ENCODE measurements at regions not wholly inside any gene's neighbourhood (a gene's known extent, or its start where the extent isn't known, plus 50 kb on each side); places are given as distances from the start of the nearest gene placed in this dataset.
"Not testable (repeated sequence)": the region's sequence is repeated elsewhere in the genome, so short reads cannot be mapped to it uniquely, and the experiment has no call there.

DNA sequence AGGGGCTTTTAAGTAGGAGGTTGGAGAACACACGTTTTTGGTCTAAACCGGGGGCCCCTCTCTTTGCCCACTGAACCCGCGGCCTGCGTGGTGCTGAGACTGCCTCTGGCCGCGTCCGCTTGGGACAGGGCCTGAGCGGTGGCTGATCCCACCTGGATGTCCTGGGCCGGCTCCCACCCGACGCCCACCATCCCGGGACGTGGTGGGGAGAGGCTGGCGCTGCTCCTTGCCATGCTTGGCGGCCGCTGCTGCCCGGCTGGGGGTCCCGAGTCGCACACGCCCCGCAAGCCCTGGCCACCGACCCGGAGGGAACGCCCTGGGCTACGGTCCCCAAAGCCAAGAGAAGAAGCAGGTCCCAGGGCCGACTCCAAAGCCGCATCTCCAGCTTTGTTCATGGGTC lies 130.1 kb downstream of the POTEM start:
- H3K27ac Mint-ChIP-seq; H3K4me3 Mint-ChIP-seq; H3K4me1 Mint-ChIP-seq; H3K27me3 Mint-ChIP-seq (ENCODE audit: low read depth); H3K36me3 Mint-ChIP-seq: not testable (repeated sequence)
- peak in 1 of 2 experiments; percentile 28 for DNase-seq (ENCODE audit: low spot score in 2 of 2, unreplicated experiment in 2 of 2)
- H3K9me3 Mint-ChIP-seq, result peaks cover 11% of the 10 kb centered on the region

DNA sequence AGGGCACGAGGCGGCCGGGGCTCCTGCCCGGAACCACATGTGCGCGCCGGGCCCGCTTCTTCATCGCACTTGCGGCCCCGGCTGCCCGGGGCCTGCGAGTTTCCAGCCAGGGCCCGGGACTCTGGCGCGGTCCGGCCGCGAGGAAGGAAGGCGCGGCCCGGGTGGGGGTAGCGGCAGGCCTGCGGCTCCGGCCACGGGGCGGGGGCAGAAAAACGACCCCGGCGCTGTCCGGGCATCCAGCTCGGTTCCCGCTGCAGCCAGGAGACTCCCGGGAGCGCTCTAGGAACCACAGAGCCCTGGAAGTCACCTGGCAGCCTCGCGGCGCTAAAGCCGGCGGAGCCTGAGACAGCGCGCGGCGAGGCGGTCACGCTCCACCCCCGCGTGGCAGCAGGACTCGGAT lies 130.5 kb downstream of the POTEM start:
- not testable (repeated sequence) for H3K27ac Mint-ChIP-seq; H3K4me1 Mint-ChIP-seq; H3K4me3 Mint-ChIP-seq; H3K36me3 Mint-ChIP-seq; H3K27me3 Mint-ChIP-seq (ENCODE audit: low read depth)
- peaks cover 11% of the 10 kb centered on the region for H3K9me3 Mint-ChIP-seq
- DNase-seq (ENCODE audit: low spot score in 2 of 2, unreplicated experiment in 2 of 2), result peak in 1 of 2 experiments; percentile 23

DNA sequence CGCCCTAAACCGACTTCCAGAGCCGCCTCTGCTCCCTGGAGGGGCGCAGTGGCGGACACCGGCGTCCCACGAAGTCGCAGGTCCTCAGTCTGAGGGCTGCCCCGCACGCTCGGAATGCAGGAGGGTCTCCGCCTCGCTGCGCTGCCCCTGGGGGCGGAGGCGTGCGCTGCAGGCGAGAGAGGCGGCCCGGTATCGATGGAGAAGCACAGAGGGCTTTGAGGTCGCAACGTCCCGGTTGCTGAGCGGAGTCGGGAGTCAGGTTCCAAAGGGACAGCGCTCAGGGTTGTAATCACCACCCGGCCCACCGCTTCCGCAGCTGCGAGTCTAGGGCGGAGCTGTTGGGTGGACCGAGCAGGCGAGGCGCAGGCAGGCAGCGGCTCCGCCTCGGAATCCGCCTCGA lies 131.0 kb downstream of the POTEM start:
- H3K4me1 Mint-ChIP-seq; H3K27me3 Mint-ChIP-seq (ENCODE audit: low read depth); H3K4me3 Mint-ChIP-seq; H3K27ac Mint-ChIP-seq; H3K36me3 Mint-ChIP-seq; DNase-seq (ENCODE audit: low spot score in 2 of 2, unreplicated experiment in 2 of 2): not testable (repeated sequence)
- H3K9me3 Mint-ChIP-seq, result peaks cover 11% of the 10 kb centered on the region

DNA sequence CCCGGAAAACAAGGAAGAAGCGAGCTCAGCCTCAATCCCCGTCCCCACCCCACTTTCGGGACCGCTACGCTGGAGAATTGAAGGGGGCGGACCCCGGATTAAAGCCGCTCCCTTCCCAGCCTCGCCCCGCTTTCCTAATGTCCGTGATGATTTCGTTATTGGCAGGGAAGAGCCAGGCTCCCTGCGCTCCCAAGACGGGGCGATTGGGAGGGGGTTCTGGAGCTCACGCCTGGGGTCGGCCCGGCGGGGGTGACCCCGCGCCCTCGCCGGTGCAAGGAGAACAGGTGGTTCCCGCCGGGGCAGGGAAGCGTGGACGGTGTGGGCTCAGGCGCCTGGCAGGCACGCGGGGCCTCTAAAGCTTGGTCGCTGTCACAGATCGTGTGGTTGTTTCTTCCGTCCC lies 131.5 kb downstream of the POTEM start:
- not testable (repeated sequence) for H3K4me1 Mint-ChIP-seq; H3K27ac Mint-ChIP-seq; H3K27me3 Mint-ChIP-seq (ENCODE audit: low read depth); H3K36me3 Mint-ChIP-seq; H3K4me3 Mint-ChIP-seq
- H3K9me3 Mint-ChIP-seq, result peaks cover 11% of the 10 kb centered on the region
- peak in 1 of 2 experiments; percentile 31 for DNase-seq (ENCODE audit: low spot score in 2 of 2, unreplicated experiment in 2 of 2)

DNA sequence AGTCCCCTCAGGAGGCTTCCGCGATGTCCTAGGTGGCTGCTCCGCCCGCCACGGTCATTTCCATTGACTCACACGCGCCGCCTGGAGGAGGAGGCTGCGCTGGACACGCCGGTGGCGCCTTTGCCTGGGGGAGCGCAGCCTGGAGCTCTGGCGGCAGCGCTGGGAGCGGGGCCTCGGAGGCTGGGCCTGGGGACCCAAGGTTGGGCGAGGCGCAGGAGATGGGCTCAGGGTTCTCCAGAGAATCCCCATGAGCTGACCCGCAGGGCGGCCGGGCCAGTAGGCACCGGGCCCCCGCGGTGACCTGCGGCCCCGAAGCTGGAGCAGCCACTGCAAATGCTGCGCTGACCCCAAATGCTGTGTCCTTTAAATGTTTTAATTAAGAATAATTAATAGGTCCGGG lies 132.1 kb downstream of the POTEM start:
- H3K27me3 Mint-ChIP-seq (ENCODE audit: low read depth); H3K27ac Mint-ChIP-seq; H3K36me3 Mint-ChIP-seq; DNase-seq (ENCODE audit: low spot score in 2 of 2, unreplicated experiment in 2 of 2); H3K4me3 Mint-ChIP-seq; H3K4me1 Mint-ChIP-seq: not testable (repeated sequence)
- H3K9me3 Mint-ChIP-seq, result peaks cover 11% of the 10 kb centered on the region

DNA sequence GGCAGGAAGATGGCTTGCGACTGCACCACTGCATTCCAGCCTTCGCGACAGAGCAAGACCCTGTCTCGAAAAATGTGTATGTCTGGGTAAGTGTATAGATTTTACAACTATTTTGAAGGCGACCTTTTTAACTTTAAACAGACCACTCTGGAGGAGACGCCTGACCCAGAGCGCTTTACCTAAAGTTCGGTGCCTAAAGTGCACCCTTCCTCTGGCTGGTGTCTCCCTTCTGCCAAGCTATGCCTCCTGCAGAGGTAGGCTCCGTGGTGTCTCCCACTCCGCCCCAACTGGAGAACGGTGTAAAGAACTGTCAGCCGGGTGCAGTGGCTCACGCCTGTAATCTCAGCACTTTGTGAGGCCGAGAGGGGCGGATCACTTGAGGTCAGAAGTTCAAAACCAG lies 132.7 kb downstream of the POTEM start:
- H3K36me3 Mint-ChIP-seq; H3K27ac Mint-ChIP-seq; H3K4me1 Mint-ChIP-seq; H3K4me3 Mint-ChIP-seq; H3K27me3 Mint-ChIP-seq (ENCODE audit: low read depth); DNase-seq (ENCODE audit: low spot score in 2 of 2, unreplicated experiment in 2 of 2): not testable (repeated sequence)
- H3K9me3 Mint-ChIP-seq, result peaks cover 11% of the 10 kb centered on the region

DNA sequence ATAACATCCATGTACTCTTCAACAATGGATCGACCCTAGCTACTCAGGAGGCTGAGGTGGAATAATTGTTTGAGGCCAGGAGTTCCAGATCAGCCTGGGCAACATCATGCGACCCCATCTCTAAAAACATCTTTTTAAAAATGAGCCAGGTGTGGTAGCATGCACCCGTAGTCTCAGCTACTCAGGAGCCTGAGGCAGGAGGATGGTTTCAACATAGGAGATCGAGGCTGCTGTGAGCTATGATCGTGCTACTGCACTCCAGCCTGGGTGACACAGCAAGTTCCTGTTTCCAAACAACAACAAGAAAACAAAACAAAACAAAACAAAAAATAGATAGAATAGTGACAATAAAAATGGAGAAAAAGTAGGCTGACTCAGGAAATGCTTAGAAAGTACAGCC lies 138.3 kb downstream of the POTEM start:
- H3K4me1 Mint-ChIP-seq; DNase-seq (ENCODE audit: low spot score in 2 of 2, unreplicated experiment in 2 of 2); H3K27me3 Mint-ChIP-seq (ENCODE audit: low read depth); H3K9me3 Mint-ChIP-seq; H3K36me3 Mint-ChIP-seq; H3K4me3 Mint-ChIP-seq; H3K27ac Mint-ChIP-seq: not testable (repeated sequence)

DNA sequence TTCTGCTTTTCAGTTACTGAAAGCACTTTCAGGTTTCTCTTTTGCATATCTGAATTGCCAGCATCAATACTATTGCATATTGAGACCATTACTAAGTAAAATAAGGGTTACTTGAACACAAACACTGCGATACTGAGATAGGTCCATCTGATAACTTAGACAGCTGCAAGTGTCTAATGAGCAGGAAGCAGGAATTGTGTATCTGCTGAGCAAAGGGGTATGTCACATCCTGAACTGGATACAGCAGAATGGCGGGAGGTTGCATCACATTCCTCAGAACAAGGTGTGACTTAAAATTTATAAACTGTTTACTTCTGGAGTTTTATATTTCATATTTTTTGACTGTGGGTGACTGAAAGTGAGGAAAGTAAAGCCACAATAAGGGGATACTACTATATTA lies 142.7 kb downstream of the POTEM start:
- H3K27me3 Mint-ChIP-seq (ENCODE audit: low read depth); H3K4me1 Mint-ChIP-seq: not testable (repeated sequence)

DNA sequence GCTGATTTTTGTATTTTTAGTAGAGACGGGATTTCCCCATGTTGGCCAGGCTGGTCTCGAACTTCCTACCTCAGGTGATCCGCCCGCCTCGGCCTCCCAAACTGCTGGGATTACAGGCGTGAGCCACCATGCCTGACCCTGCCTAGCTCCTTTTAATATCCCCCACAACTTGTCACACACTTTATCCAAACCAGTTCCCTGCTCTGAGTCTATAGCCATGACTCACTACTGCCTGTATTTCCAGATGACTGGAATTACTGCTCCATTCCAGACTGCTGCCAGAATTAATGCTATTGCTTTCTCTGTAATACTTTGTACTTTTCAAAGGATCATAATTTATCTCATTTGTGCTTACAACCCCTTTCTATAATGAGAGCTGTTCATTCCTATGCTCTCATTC lies 153.1 kb downstream of the POTEM start:
- DNase-seq (ENCODE audit: low spot score in 2 of 2, unreplicated experiment in 2 of 2); H3K4me3 Mint-ChIP-seq; H3K27ac Mint-ChIP-seq; H3K4me1 Mint-ChIP-seq; H3K36me3 Mint-ChIP-seq; H3K27me3 Mint-ChIP-seq (ENCODE audit: low read depth): not testable (repeated sequence)
- H3K9me3 Mint-ChIP-seq, result peaks cover 13% of the 10 kb centered on the region

More for the DNA sequence above, 142.7 kb downstream of the POTEM start:
- H3K4me3 Mint-ChIP-seq; H3K36me3 Mint-ChIP-seq; DNase-seq (ENCODE audit: low spot score in 2 of 2, unreplicated experiment in 2 of 2); H3K27ac Mint-ChIP-seq; H3K9me3 Mint-ChIP-seq: not testable (repeated sequence)

DNA sequence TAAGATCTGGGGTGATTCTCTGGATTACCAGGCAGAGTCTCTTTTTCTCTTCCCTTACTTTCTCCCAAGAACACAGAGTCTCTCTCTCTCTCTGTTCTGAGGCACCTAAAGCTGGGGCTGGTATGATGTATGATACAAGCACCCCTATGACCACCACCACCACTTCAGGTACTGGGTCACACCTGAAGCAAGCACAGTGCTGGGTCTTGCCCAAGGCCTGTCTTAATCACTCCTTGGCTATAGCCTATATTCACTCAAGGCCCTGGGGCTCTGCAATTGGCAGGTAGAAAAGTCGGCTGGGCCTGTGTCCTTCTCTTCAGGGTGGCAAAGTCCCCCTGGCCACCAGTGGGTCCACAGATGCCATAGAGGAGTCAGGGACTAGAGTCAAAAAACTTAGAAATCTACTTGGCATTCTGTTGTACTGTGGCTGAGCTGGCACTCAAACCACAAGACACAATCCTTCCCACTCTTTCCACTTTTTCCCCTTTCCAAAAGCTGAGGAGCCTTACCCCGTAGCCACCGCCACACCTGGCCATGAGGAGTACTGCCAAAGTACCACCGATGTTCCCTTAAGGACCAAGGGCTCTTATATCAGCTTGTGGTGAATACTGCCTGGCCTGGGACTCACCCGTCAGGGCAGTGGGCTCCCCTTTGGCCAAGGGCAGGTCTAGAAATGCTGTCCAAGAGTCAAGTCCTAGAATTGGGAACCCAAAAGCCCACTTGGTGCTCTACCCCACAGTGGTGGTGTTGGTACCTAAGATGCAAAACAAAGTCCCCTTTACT lies 159.2 kb downstream of the POTEM start:
- DNase-seq (ENCODE audit: low spot score in 2 of 2, unreplicated experiment in 2 of 2); H3K4me3 Mint-ChIP-seq; H3K27me3 Mint-ChIP-seq (ENCODE audit: low read depth); H3K36me3 Mint-ChIP-seq; H3K27ac Mint-ChIP-seq; H3K4me1 Mint-ChIP-seq; H3K9me3 Mint-ChIP-seq: not testable (repeated sequence)

DNA sequence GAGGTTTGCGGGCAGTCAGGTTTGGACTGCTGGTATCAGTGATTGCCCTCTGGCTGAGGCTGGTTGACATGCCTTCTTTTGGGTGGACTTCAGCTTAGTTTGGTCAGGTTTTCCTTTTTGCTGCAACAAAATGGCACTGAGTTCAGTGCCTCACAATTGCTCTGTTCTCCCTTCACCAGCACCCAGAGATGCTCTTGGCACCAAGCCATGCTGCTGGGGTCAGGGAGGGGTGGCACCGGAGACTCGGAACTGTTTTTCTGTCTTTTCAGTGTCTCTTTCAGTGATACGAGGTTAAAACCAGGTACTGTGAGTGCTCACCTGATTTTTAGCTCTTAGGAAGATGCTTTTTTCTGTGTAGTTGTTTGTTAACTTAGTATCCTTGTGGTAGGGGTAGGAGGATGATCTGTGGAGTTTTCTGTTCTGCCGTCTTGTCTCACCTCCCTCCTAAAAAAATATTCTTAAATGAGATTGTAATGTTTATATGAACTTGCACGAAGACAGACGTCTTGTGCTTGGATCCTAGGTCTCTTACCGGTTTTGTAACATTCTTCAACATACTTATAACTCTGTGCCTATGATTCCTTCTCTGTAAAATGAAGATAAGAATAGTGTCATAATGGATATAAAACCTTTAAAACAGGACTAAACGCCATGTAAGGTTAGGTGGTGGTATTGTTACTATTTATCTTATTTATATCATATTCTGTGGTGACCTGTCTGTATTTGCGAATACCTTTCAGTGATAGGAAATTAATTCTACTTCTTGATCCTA lies 160.6 kb downstream of the POTEM start:
- H3K9me3 Mint-ChIP-seq, result not testable (repeated sequence)

DNA sequence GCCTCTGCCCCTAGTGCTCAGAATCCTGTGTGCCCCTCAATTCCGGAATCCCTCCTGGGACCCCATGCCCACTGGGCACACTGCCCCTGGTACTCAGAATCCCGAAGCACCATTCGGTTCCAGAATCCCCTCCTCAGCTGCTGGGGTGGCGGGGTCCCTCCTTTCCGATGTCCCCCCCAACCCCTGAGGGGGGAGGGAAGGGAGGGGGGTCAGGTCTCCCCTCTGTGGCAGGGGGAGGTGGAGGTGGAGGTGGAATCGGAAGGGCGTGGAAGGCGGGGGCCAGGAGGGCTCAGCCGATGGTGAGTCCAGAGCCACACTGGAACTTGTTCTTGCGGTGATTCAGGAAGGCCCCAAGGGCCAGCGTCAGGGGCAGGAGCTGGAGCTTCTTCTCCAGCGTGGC lies 164.3 kb downstream of the POTEM start:
- not testable (repeated sequence) for DNase-seq (ENCODE audit: low spot score in 2 of 2, unreplicated experiment in 2 of 2); H3K36me3 Mint-ChIP-seq; H3K4me1 Mint-ChIP-seq; H3K4me3 Mint-ChIP-seq; H3K27me3 Mint-ChIP-seq (ENCODE audit: low read depth); H3K9me3 Mint-ChIP-seq; H3K27ac Mint-ChIP-seq

More for the DNA sequence above, 160.6 kb downstream of the POTEM start:
- not testable (repeated sequence) for H3K27ac Mint-ChIP-seq; DNase-seq (ENCODE audit: low spot score in 2 of 2, unreplicated experiment in 2 of 2); H3K27me3 Mint-ChIP-seq (ENCODE audit: low read depth); H3K4me1 Mint-ChIP-seq; H3K4me3 Mint-ChIP-seq; H3K36me3 Mint-ChIP-seq

DNA sequence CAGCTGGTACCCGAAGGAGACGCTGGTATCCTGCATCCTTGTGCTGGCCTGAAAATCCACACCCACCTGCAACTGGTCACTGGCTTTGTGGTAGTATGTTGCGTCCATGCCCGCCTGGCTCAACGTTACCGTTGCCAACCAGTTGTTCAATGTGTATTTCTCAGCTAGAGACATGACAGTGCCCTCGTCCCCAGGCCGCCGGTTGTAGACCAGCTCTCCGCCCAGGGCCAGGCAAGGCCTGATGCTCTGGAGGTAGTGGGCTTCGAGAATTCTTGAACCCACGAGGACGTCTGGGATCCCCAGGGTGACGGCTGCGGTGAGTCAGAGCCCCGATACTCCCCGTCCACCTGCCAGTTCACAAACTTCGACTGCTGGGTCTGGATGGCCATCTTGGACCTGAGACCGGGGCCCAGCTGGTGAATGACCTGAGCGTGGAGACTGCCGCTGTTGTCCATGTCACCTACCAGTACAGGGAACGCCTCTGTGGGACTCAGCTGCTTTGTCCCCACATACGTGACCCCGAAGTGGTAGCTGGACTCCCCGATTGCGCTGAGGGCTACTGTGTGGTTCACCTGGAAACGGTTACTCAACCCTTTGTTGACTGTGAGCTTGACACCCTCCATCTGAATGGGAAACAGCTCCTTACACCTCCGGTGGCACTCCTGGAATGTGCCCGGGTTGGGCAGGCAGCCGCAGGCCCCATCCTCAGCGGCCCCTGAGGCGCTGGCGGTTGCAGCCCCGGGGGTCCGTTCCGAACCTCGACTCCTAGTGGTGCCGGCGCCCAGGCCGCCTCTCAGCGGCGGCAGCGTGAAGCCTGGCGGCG lies 165.0 kb downstream of the POTEM start:
- not testable (repeated sequence) for H3K36me3 Mint-ChIP-seq; H3K27ac Mint-ChIP-seq; H3K27me3 Mint-ChIP-seq (ENCODE audit: low read depth); H3K4me1 Mint-ChIP-seq; H3K4me3 Mint-ChIP-seq; H3K9me3 Mint-ChIP-seq; DNase-seq (ENCODE audit: low spot score in 2 of 2, unreplicated experiment in 2 of 2)

DNA sequence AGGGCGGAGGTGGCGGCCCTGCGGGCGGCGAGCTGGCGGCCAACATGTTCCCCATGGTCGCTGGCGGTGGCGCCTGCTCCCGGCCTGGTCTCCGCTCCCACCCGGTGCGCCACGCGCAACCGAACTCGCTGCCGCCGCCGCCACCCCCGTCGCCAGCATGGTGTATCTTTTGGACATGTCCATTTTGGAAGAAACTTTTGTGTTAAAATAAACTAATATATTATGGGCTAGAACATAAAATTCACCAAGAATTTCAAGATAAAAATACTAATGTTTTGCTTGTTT lies 165.5 kb downstream of the POTEM start:
- H3K4me1 Mint-ChIP-seq; H3K9me3 Mint-ChIP-seq; H3K4me3 Mint-ChIP-seq; H3K27ac Mint-ChIP-seq; DNase-seq (ENCODE audit: low spot score in 2 of 2, unreplicated experiment in 2 of 2); H3K36me3 Mint-ChIP-seq; H3K27me3 Mint-ChIP-seq (ENCODE audit: low read depth): not testable (repeated sequence)

Measured in mesothelial cell of epicardium (in vitro differentiated cells).